Pancreas (tissue), 10 donors: ENCODE measurements at regions not wholly inside any gene's neighbourhood (a gene's known extent, or its start where the extent isn't known, plus 50 kb on each side); places are given as distances from the start of the nearest gene placed in this dataset.

Experiments
- ATAC-seq, 4 donors: fragments of 200-7000 bp; cut with Tn5 transposase; one replicate each; pipeline versions ENCODE4 v1.8.0 to v1.9.1; 2020; ENCODE audit warnings: mild to moderate bottlenecking in 4 of 4, moderate library complexity in 4 of 4
- DNase-seq, 6 donors: peaks; one replicate each; pipeline ENCODE4 v3.0.0-alpha.2; 2020
- FAIRE-seq: peaks from 2 replicates; lab custom pipeline; 2012; peaks lifted over from hg19 to GRCh38; lab: Jason Lieb, UNC
- H3K27ac ChIP-seq, 4 donors: fragments of 200-600 bp; sonication (generic); 1 replicate in 3 of 4; 2 replicates in 1 of 4; pipeline versions ENCODE4 v1.5.0 to v1.8.0; 2020
- H3K27me3 ChIP-seq, 4 donors: fragments of 200-600 bp; one replicate each; pipeline ENCODE4 v1.8.0; 2021
- H3K36me3 ChIP-seq, 3 donors: fragments of 200-600 bp; sonication (generic) in 1 of 3; one replicate each; pipeline versions ENCODE4 v1.5.0 to v1.8.0; 2020 to 2021
- H3K4me1 ChIP-seq, 3 donors: fragments of 200-600 bp; one replicate each; pipeline ENCODE4 v1.8.0; 2021
- H3K4me3 ChIP-seq, 4 donors: fragments of 200-600 bp; sonication (generic) in 2 of 4; one replicate each; pipeline versions ENCODE4 v1.5.0 to v1.8.0; 2020 to 2021
- H3K9me3 ChIP-seq, 4 donors: fragments of 200-600 bp; one replicate each; pipeline ENCODE4 v1.8.0; 2021
- CTCF ChIP-seq, 4 donors: fragments of 200-600 bp; sonication (generic) in 3 of 4; IDR thresholded peaks; one replicate each; pipeline versions ENCODE4 v1.5.0 to v1.8.0; 2021; ENCODE audit warnings: antibody characterized with exemption in 4 of 4
- WGBS, 2 donors: extraction: QIAGEN DNeasy Blood & Tissue Kit; methylation state at CpG; one replicate each; pipeline ENCODE4 v1.1.7; 2013; 5-methylcytosine and 5-hydroxymethylcytosine counted together
- intact Hi-C, 3 donors: fragments of 100-400 bp; cut with DNase I; formaldehyde crosslinking; loops; one replicate each; pipeline versions ENCODE4 v1.11.1 to v1.14.2; 2022
- donor health status: healthy with polysubstance abuse.
- donor health status: DM: no; HTN: no; CAD: no; lungs with moderate emphysema.
- donor health status: DM: no; HTN: no; CAD: no.
- donor health status: control.
- donor health status: control.
- donor health status: Bipolar disorder and iron deficiency.
- donor health status: DM: yes; HTN: yes; CAD: no.
- donor health status: DM: no; HTN: no; CAD: no.
- donor health status: DM: no; HTN: no; CAD: no.
- donor health status: DM: yes; HTN: yes; CAD: no.

GRCh38 chrX:100194082-100194775 is 215.8 kb downstream of the PCDH19 start:
- no peak for TF ChIP-seq CTCF (IDR thresholded peaks at IDR 0.05)
- Histone ChIP-seq H3K4me1 (no peaks in the 10 kb centered on the region), H3K27me3 (no peaks in the 10 kb centered on the region), H3K36me3 (no peaks in the 10 kb centered on the region), H3K4me3 (no peak overlapping the region), H3K27ac (no peak overlapping the region), H3K9me3 (no peaks in the 10 kb centered on the region)
- 11 to 13% methylated on average over 2 of the region's 2 CpGs for WGBS, 2 donors
- intact Hi-C loops, result no loop called here
- FAIRE-seq (no peak), DNase-seq (peak in 1 of 6 donors; percentile 14), ATAC-seq (peak in 3 of 4 donors; percentile 50 to 80 (median 53))
